AG09319 (cell line): ENCODE measurements at regions not wholly inside any gene's neighbourhood (a gene's known extent, or its start where the extent isn't known, plus 50 kb on each side); places are given as distances from the start of the nearest gene placed in this dataset.

Source experiments
- DNase-seq: peaks from one replicate; pipeline ENCODE4 v3.0.0-alpha.2; 2010; ENCODE audit warnings: low read depth; ENCODE audit errors: extremely low read depth
- TF ChIP-seq, protein P1 (sequence below): IDR thresholded peaks from 2 replicates; pipeline ENCODE4 v1.5.1; 2011; ENCODE audit warnings: low read depth, mild to moderate bottlenecking, inconsistent platforms, low read length, moderate library complexity

DNA sequence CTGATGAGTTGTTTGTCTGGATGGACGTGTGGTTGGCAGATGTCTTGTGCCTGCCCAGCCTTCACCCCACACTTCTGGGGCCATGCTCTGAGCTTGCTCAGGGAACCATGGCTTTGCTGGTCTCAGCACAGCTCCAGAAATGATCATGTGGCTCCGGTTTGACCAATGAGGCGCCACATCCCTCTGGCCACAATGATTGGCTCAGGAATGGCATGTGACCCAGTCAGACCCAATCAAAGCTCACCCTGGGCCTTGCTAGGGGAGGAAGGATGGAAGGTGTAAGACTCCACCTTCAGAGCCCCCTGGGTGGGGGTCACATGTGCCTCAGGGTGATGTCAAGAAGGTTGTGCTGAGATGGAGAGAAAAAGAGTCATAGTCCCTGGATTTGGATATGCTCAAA, 281.6 kb upstream of the SULF2 start:
- TF ChIP-seq, protein P1, sequence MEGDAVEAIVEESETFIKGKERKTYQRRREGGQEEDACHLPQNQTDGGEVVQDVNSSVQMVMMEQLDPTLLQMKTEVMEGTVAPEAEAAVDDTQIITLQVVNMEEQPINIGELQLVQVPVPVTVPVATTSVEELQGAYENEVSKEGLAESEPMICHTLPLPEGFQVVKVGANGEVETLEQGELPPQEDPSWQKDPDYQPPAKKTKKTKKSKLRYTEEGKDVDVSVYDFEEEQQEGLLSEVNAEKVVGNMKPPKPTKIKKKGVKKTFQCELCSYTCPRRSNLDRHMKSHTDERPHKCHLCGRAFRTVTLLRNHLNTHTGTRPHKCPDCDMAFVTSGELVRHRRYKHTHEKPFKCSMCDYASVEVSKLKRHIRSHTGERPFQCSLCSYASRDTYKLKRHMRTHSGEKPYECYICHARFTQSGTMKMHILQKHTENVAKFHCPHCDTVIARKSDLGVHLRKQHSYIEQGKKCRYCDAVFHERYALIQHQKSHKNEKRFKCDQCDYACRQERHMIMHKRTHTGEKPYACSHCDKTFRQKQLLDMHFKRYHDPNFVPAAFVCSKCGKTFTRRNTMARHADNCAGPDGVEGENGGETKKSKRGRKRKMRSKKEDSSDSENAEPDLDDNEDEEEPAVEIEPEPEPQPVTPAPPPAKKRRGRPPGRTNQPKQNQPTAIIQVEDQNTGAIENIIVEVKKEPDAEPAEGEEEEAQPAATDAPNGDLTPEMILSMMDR, result no peak
- DNase-seq, result no peak

DNA sequence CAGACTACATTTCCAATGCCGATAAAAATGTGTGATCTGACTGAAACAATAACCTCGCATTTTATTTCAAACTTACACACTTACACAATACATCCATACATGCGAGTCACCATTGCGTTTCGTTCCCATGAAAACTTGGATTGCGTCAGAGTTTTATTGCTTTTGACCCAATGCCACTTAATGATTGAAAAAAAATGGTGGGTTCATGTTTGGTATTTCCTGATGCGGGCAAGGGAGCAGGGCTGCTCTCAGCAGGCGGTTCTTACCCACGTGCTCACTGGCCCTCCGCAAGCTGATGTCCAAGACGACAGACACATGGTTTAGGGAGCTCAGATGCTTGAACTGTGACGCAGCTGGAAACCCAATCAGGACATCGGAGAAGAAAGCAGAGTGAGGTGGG, 281.0 kb upstream of the SULF2 start:
- TF ChIP-seq, protein P1, result no peak
- DNase-seq, result no peak

DNA sequence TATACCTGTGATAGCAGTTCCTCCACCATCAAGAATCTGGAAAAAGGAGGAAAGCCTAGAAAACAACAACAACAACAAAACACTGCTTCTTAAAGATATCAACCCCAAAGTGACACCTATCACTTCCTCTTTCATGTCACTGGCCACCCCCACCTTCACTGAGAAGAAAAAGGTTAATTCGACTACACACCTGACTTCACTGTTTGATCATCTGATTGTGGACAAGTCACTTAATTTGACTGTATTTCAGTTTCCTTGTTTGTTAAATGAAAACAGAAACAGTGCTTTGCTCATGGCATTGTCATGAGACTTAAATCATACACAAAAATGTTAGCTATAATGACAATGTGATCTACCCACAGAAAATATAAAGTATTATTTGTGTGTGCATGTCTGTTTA, 280.6 kb upstream of the SULF2 start:
- TF ChIP-seq, protein P1, result no peak
- DNase-seq, result no peak

DNA sequence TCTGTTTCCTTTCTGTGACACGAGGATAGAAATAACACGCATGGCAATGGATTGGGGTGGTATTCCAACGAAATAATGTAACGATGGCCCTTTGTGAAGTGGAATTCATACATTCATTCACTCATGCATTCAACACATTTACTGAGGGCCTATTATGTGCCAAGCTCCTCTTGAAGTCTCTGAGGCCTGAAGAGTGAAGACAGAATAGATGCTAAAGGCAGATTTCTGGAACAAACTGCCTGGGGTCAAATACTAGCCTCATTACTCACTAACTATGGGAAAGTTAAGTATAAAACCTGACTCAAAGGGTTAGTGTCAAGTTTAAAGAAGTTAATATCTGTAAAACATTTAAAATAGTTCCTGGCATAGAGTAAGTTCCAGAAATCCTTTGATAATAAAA, 279.6 kb upstream of the SULF2 start:
- TF ChIP-seq, protein P1, result no peak
- DNase-seq, result no peak

DNA sequence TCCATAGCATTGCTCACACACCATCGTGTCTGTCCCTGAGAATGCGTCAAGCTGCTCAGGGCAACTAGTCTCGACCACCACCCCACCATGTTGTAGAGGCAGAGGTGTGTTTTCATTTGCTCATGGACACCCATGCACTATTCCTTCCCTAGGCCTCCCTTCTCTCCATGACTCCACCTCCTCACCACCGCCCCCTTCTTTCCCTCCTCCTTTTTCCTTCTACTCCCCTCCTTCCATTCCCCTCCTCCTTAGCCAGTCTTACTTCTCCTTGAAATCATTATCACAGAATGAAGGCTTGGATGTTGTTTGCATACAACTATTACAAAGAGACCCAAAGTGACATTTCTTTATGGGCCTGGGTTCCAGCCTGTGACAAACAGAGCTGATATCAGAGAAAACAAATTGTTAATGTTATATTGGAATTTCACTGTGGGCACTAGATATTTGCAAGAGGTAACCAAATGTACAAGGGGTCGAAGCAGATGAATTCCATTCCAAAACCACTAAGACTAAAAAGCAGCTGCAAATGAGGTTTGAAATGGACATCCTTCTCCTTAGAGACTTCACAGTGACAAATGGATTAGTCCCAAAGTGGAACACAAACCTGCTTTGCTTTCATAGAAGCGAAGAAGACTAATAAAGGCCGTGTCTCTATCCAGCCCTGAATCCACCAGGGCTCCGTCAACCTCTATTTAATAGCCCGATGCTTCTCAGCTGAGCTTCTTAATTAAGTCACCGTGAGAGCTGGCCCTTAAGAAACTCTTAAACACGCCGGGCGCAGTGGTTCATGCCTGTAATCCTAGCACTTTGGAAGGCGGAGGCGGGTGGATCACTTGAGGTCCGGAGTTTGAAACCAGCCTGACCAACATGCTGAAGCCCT, 275.8 kb upstream of the SULF2 start:
- DNase-seq, result no peak
- TF ChIP-seq, protein P1, result no peak

DNA sequence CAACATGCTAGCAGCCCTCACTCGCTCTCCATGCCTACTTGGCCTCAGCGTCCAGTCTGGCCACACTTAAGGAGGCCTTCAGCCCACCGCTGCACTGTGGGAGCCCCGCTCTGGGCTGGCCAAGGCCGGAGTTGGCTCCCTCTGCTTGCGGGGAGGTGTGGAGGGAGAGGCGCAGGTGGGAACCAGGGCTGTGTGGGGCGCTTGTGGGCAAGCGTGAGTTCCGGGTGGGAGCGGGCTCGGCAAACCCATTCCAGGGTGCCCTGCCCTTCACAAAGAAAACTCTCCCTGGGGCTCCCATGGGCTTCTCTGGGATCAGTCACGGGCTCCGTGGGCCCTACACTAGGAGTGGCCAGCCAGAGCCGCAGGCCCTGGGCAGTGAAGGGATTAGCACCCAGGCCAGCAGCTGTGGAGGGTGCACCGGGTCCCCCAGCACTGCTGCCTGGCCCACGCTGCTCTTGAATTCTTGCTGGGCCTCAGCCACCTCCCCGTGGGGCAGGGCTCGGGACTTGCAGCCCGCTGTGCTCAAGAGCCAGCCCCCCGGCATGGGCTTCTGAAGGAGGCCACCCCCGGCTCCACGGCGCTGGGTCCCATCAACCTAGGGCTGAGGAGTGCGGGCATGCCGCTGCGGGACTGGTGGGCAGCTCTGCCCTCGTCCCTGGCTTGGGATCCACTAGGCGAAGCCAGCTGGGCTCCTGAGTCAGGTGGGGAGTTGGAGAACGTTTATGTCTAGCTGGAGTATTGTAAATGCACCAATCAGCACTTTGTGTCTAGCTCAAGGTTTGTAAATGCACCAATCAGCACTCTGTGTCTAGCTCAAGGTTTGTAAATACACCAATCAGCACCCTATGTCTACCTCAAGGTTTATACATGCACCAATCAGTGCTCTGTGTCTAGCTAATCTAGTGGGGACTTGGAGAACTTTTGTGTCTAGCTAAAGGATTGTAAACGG, 273.6 kb upstream of the SULF2 start:
- no peak for DNase-seq
- TF ChIP-seq, protein P1, result no peak

DNA sequence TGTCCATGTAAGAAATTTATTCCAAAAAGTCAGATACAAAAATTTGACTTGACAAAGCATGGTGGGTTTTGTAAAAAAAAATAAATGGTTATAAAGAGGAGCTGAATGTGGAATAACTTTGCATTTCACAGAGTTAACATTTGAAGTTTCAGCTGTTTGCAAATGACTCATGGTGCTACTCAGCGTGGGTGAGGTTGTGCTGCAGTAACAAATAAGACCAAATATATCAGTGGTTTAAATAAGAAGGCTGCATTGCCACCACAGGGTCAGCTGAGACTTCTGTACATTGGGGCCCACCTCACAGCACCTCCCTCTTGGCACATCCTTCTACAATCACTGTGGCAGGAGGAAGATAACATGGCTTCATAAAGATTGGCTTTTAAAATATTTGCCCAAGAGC, 272.5 kb upstream of the SULF2 start:
- TF ChIP-seq, protein P1, result no peak
- no peak for DNase-seq
